GM12878 (cell line): ENCODE measurements at regions not wholly inside any gene's neighbourhood (a gene's known extent, or its start where the extent isn't known, plus 50 kb on each side); places are given as distances from the start of the nearest gene placed in this dataset.

ENCODE experiments used
- ATAC-seq: fragments of 200-7000 bp; cut with Tn5 transposase; 3 replicates; pipeline ENCODE4 v1.9.1; 2020; ENCODE audit warnings: mild to moderate bottlenecking, moderate library complexity
- BruUV-seq: library from RNA; stranded (reverse); fragments of 400-500 nt; replicated peaks from 2 replicates; lab custom pipeline; 2021; lab: Mats Ljungman, UMichigan
- CTCF ChIA-PET: fragments of 300-600 bp; sonication (Branson Sonifier 250); formaldehyde crosslinking; extraction: SDS; loops from one replicate; lab custom pipeline; 2021; ENCODE audit warnings: inconsistent platforms; lab: Yijun Ruan, JAX
- POLR2A ChIA-PET: fragments of 350-600 bp; formaldehyde crosslinking; extraction: SDS; loops from one replicate; lab custom pipeline; 2021; ENCODE audit warnings: inconsistent platforms; lab: Charles Lee
- RAD21 ChIA-PET: fragments of 300-600 bp; sonication (Branson Sonifier 250); formaldehyde crosslinking; loops from one replicate; lab custom pipeline; 2023; ENCODE audit warnings: antibody characterized with exemption; ENCODE audit not compliant: unreplicated experiment; lab: Charles Lee
- SMC1A ChIA-PET: fragments of 300-600 bp; sonication (Branson Sonifier 250); formaldehyde crosslinking; loops from one replicate; lab custom pipeline; 2023; ENCODE audit not compliant: unreplicated experiment, uncharacterized antibody; lab: Charles Lee
- DNase-seq: peaks from one replicate; pipeline ENCODE4 v3.0.0-alpha.2; 2011; ENCODE audit warnings: low read depth, low spot score
- FAIRE-seq: peaks from 3 replicates; lab custom pipeline; 2011; peaks lifted over from hg19 to GRCh38; lab: Jason Lieb, UNC
- H2AFZ ChIP-seq: 2 replicates; pipeline ENCODE4 v1.6.0; 2011; ENCODE audit warnings: low read depth, low read length, control low read depth; ENCODE audit not compliant: control insufficient read depth
- H3K27ac ChIP-seq: 2 replicates; pipeline ENCODE4 v1.5.1; 2011; ENCODE audit warnings: control low read depth; ENCODE audit not compliant: control insufficient read depth, insufficient read depth
- H3K27me3 ChIP-seq, 2 experiments: replicated peaks in 1 of 2; 2 replicates each; pipeline versions ENCODE4 v1.6.0 to v1.6.1; 2011; ENCODE audit warnings: low read length in 1 of 2; ENCODE audit not compliant: control insufficient read depth in 2 of 2, insufficient read depth in 2 of 2
- H3K36me3 ChIP-seq, 2 experiments: 2 replicates each; pipeline ENCODE4 v1.5.1; 2011; ENCODE audit warnings: low read length in 1 of 2; ENCODE audit not compliant: control insufficient read depth in 2 of 2, insufficient read depth in 2 of 2
- H3K4me1 ChIP-seq: 2 replicates; pipeline ENCODE4 v1.6.1; 2011; ENCODE audit warnings: mild to moderate bottlenecking, low read length, moderate library complexity, mixed read lengths; ENCODE audit not compliant: control insufficient read depth, insufficient read depth
- H3K4me2 ChIP-seq: 2 replicates; pipeline ENCODE4 v1.6.0; 2011; ENCODE audit warnings: control low read depth; ENCODE audit not compliant: control insufficient read depth, insufficient read depth
- H3K4me3 ChIP-seq: fragments of 200-600 bp; sonication (generic); 2 replicates; pipeline ENCODE4 v1.5.1; 2016
- H3K79me2 ChIP-seq: 2 replicates; pipeline ENCODE4 v1.6.0; 2011; ENCODE audit warnings: low read length; ENCODE audit not compliant: control insufficient read depth, insufficient read depth
- H3K9ac ChIP-seq: 2 replicates; pipeline ENCODE4 v1.8.0; 2011; ENCODE audit warnings: low read length, control low read depth, mixed read lengths; ENCODE audit not compliant: control insufficient read depth, insufficient read depth
- H3K9me3 ChIP-seq: replicated peaks from 3 replicates; pipeline ENCODE4 v1.5.1; 2011; ENCODE audit warnings: mild to moderate bottlenecking, low read length; ENCODE audit not compliant: control insufficient read depth, insufficient read depth
- H4K20me1 ChIP-seq: 2 replicates; pipeline ENCODE4 v1.6.0; 2011; ENCODE audit not compliant: control insufficient read depth, insufficient read depth
- BCLAF1 ChIP-seq: fragments of 450-650 bp; IDR thresholded peaks from 2 replicates; pipeline ENCODE4 v1.6.1; 2017; ENCODE audit warnings: antibody characterized with exemption, mild to moderate bottlenecking, moderate library complexity
- CBFB ChIP-seq: IDR thresholded peaks from 2 replicates; pipeline ENCODE4 v1.6.1; 2016; ENCODE audit warnings: antibody characterized with exemption, low read depth
- PAX8 ChIP-seq: fragments of 450-650 bp; IDR thresholded peaks from 2 replicates; pipeline ENCODE4 v1.6.1; 2017; ENCODE audit warnings: mild to moderate bottlenecking, moderate library complexity
- POLR2A ChIP-seq: IDR thresholded peaks from 2 replicates; pipeline ENCODE4 v1.6.1; 2011; ENCODE audit warnings: low read depth, mild to moderate bottlenecking, low read length
- REST ChIP-seq: IDR thresholded peaks from 2 replicates; pipeline ENCODE4 v1.6.1; 2012; ENCODE audit warnings: mild to moderate bottlenecking, low read depth, low read length
- SUPT20H ChIP-seq: IDR thresholded peaks from 2 replicates; pipeline ENCODE4 v1.6.1; 2011; ENCODE audit warnings: low read depth, mild to moderate bottlenecking, low read length, moderate library complexity, borderline replicate concordance; ENCODE audit not compliant: control insufficient read depth
- WRNIP1 ChIP-seq: IDR thresholded peaks from 2 replicates; pipeline ENCODE4 v1.6.1; 2011; ENCODE audit warnings: low read depth, low read length, improper control_type of control experiment, borderline replicate concordance
- WGBS: methylation state at CpG from one replicate; pipeline ENCODE4 v1.1.6; 2016; ENCODE audit warnings: low lambda C conversion rate; ENCODE audit not compliant: insufficient replicate concordance, insufficient coverage; ENCODE audit errors: missing lambda C conversion rate; 5-methylcytosine and 5-hydroxymethylcytosine counted together
- in situ Hi-C: fragments of 300-500 bp; cut with MboI; formaldehyde crosslinking; loops from 9 replicates; pipeline ENCODE4 v1.14.3; 2018; ENCODE audit warnings: mixed read lengths
- intact Hi-C: fragments of 100-400 bp; cut with micrococcal nuclease; formaldehyde crosslinking; loops from one replicate; pipeline ENCODE4 v1.14.2; 2022; ENCODE audit not compliant: unreplicated experiment
- TF ChIP-seq, protein P1 (sequence below): fragments of 450-650 bp; formaldehyde crosslinking; IDR thresholded peaks from 2 replicates; pipeline ENCODE4 v1.4.0; 2020; ENCODE audit warnings: mild to moderate bottlenecking, moderate library complexity
- TF ChIP-seq, protein P2 (sequence below): IDR thresholded peaks from 2 replicates; pipeline ENCODE4 v1.6.1; 2011; ENCODE audit warnings: mild to moderate bottlenecking, low read depth, low read length, moderate library complexity; ENCODE audit not compliant: insufficient replicate concordance

- TF ChIP-seq REST = no peak
- TF ChIP-seq, protein P1, sequence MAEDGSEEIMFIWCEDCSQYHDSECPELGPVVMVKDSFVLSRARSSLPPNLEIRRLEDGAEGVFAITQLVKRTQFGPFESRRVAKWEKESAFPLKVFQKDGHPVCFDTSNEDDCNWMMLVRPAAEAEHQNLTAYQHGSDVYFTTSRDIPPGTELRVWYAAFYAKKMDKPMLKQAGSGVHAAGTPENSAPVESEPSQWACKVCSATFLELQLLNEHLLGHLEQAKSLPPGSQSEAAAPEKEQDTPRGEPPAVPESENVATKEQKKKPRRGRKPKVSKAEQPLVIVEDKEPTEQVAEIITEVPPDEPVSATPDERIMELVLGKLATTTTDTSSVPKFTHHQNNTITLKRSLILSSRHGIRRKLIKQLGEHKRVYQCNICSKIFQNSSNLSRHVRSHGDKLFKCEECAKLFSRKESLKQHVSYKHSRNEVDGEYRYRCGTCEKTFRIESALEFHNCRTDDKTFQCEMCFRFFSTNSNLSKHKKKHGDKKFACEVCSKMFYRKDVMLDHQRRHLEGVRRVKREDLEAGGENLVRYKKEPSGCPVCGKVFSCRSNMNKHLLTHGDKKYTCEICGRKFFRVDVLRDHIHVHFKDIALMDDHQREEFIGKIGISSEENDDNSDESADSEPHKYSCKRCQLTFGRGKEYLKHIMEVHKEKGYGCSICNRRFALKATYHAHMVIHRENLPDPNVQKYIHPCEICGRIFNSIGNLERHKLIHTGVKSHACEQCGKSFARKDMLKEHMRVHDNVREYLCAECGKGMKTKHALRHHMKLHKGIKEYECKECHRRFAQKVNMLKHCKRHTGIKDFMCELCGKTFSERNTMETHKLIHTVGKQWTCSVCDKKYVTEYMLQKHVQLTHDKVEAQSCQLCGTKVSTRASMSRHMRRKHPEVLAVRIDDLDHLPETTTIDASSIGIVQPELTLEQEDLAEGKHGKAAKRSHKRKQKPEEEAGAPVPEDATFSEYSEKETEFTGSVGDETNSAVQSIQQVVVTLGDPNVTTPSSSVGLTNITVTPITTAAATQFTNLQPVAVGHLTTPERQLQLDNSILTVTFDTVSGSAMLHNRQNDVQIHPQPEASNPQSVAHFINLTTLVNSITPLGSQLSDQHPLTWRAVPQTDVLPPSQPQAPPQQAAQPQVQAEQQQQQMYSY = no peak
- no peak for TF ChIP-seq PAX8
Observed at GRCh38 chr7:11935905-11936304, 103.9 kb upstream of the THSD7A start (continued).

- ATAC-seq = no peak
- no peak for FAIRE-seq
- Histone ChIP-seq H3K4me1 (no peaks in the 10 kb centered on the region), H3K27me3 (no peaks in the 10 kb centered on the region), H4K20me1 (no peaks in the 10 kb centered on the region), H3K4me3 (no peak overlapping the region), H3K36me3 (no peaks in the 10 kb centered on the region), H3K4me2 (no peak overlapping the region), H3K9me3 (no peaks in the 10 kb centered on the region), H3K27ac (no peak overlapping the region), H3K9ac (no peak overlapping the region), H2AFZ (no peak overlapping the region), H3K79me2 (no peaks in the 10 kb centered on the region)
- in situ Hi-C loops = no loop called here
- ChIA-PET CTCF (interaction anchor here (0.7 kb wide), 1 partner anchor 197 kb away, joined by 3 read pairs; no protein-coding TSS in a partner anchor), POLR2A (no interaction called here), SMC1A (no interaction called here), RAD21 (no interaction called here)
- WGBS = 90% methylated on average over 1 of the region's 1 CpG
- no peak for DNase-seq
- intact Hi-C loops = no loop called here
- BruUV-seq = no TSS peak
- TF ChIP-seq, protein P2, sequence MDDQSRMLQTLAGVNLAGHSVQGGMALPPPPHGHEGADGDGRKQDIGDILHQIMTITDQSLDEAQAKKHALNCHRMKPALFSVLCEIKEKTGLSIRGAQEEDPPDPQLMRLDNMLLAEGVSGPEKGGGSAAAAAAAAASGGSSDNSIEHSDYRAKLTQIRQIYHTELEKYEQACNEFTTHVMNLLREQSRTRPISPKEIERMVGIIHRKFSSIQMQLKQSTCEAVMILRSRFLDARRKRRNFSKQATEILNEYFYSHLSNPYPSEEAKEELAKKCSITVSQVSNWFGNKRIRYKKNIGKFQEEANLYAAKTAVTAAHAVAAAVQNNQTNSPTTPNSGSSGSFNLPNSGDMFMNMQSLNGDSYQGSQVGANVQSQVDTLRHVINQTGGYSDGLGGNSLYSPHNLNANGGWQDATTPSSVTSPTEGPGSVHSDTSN = no peak
- no peak for TF ChIP-seq BCLAF1
- no peak for TF ChIP-seq PAX8
- TF ChIP-seq POLR2A = no peak
- no peak for TF ChIP-seq WRNIP1
- TF ChIP-seq SUPT20H = no peak
- no peak for TF ChIP-seq CBFB
Observed at GRCh38 chr7:11946794-11947193, 114.8 kb upstream of the THSD7A start.
